HG02798 (cell line): ENCODE measurements at regions not wholly inside any gene's neighbourhood (a gene's known extent, or its start where the extent isn't known, plus 50 kb on each side); places are given as distances from the start of the nearest gene placed in this dataset.
A peak's percentile ranks its signal among the peaks of the same experiment; 100 is the strongest.

Experiments
- ATAC-seq: cut with Tn5 transposase; IDR thresholded peaks from one replicate; pipeline ENCODE4 v1.9.1; 2021; ENCODE audit warnings: mild to moderate bottlenecking; ENCODE audit not compliant: unreplicated experiment, poor library complexity

DNA sequence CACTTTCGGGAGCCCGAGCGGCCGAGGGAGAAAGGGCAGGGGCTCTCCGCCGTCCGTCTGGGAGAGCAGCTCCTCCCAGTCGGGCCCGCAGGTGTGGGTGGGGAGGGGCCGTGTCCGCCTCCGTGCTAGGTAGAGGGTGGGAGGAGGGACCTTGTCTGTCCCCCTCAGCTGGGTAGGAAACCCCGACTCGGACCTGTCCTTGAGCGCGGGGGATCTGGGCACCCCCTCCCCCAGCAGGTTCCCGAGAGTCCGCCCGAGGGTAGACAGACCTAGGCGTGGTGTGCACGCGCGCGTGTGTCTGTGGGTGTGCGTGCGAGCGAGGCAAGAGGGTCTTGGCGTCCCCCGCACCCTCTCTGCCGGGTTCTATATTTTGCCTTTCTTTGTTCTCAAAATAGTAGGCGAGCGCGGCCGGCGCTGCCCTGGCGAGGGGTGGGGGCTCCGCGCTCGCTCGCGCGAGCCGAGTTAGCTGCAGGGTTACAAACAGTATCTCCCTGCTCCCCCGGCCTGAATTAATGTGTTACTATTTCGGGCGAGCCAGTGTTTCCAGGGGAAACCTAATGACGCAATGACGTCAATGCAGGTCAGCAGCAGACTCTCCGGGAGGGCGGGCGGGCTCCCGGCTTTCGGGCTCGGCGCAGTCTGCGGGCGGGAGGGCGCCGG is 73.9 kb upstream of the LEP start:
- ATAC-seq, result no peak

DNA sequence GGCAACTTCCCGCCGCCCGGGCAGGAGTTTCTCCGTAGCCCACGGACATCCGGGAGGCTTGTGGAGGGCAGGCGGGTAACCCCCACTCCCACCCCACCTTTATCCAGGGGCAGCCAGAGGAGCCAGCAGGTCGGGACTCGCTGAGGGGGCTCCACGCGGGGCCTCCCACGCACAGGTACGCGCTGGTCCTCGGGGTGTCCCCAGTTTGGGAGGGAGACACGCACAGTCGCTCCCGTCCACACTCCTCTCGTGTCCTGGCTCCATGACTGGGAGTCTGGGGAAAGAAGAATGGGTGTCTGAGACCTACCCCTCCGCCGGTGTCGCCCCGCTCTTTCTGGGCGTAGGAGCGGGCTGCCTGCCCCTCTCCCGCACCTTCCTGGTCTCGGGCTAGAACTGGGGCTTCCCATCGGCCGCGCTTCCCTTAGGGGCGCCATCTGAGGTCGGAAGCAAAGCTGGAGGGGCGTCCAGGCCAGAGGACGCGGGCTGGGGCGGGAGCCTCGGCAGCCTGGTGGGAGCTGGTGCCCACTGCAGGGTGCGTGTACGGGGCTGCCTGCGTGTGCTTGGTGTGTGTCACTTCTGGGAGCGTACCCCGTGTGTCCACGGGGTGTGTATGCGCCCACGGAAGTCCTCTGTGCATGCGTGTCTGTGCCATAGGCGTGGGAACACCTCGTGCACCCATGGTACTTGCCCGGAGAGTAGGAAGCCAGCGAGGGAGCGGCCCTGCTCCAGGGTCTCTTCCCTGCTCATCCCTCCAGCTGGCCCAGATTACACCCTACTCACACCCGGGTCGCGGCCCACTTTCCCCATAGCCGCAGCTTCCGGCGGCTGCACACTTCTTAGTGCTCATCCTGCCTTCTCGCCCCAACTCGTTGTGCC is 73.0 kb upstream of the LEP start:
- ATAC-seq, result no peak

DNA sequence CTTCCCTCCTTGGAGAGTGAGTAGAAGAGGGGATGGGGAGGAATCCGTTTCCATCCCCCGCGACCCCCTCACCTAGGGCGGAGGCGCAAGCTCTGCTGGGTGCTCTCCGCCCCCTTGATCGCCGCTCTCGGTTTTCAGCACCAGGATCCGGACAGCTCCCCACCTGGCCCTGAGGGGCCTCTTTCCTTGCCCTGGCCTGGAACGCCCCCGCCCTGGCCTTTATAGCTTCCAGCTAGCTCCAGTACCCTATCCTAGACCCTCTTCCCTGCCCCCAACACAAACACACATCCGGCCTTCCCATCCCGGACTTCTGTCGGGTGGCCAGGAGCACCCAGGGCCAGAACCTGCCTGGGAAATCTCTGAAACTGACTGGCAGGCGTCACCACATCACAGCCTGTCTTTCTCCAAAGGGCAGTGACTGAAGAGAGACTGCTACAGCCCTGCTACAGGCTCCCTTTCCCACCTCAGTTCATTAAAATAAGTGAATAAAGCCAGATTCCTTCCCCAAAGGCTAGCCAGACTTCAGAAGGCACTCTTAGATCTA is 72.3 kb upstream of the LEP start:
- no peak for ATAC-seq

DNA sequence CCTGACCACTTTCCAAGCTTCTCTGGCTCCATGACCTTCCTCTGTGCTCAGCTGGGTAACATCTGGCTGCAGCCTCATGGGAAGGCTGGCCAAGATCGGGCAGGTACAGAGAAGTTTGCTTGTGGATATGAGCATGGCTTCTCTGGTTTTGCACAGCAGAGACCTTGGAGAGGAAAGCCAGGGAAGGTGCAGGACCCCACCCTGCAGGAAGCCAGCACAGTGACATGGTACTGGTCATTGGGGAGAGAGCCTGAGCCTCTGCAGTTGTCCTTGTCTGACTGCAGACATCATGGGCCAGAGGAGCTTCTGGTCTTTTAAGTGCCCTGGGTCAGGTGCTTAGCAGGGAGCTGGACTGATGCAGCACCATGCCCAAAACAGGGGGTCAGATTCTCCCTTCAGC is 70.6 kb upstream of the LEP start:
- ATAC-seq, result no peak

DNA sequence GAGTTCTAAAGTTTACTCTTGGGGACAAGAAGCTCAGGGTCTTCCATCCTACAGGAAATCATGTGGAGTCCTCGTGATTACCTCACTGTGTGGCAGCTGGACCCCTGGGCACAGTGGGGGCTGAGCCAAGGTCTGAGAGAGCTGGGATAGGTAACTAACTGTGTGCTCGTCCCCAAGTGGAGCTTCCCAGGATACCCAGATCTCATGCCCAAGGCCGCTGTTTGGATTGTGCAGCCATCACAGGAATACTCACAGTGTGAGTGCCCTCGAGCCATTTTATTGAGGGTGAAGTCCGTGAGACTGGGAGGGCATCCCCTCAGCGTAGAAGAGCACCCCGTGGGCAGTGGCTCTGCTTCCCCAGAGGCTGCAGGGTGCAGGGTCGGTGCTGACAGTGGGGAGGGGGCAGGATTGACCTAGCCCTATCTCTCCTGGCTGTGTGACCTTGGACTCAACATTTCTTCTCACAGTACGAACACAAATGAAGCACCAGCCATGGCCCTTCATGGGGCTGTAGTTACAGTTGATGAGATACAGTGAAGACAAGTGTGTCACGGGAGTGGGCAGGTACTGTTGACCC is 69.6 kb upstream of the LEP start:
- no peak for ATAC-seq

DNA sequence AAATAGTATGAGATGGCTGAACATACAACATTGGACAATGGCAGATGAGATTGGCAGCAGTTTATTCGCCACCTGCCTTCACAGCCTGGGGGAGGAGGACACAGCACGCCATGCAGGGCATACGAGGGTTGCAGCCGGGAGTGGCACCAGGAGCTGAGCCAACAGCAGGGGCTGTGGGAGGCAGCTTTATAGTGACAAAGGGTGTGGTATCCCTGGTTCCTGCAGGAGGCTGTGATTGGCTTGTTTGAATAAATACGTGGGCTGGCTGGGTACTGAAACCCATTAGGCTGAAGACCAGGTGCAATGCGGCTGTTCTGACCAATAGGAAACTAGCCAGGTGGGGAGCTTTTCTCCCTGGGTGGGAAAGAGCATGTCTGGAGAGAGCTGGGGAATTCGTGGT is 68.9 kb upstream of the LEP start:
- no peak for ATAC-seq

DNA sequence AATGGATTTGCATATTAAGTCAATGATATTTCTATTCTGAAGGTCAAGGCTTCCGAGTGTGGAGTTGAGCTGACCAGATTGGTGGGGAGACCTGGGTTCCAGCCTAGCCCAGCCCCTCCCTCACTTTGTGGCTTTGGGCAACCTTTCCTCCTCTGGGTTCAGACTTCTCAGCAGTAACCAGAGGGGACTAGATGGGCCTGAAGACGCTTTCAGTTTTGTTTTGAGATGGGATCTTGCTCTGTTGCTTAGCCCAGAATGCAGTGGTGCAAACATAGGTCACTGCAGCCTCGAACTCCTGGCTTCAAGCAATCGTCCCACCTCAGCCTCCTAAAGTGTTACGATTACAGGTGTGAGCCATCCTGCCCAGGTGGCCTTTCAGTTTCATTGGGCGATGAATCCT is 68.1 kb upstream of the LEP start:
- ATAC-seq, result peak; percentile 41

DNA sequence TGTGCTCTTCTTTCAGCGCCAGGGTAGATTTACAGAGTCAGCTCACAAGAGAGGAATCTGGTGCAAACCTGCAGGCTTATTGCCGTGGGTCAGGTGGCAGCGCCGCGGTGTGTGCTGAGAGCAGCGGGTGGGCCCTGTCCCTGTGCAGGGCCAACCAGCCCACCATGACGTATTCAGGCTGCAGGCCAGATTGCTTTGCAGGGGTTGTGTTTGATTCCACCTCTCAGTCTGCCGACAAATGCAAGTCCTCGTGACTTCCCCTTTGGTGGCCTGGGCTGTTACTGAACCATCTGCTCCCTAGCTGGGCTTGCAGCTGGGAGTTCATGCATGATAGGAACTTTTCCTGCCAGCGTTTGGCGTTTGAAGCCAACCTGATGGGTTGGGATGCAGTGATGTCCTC is 66.7 kb upstream of the LEP start:
- ATAC-seq, result no peak

DNA sequence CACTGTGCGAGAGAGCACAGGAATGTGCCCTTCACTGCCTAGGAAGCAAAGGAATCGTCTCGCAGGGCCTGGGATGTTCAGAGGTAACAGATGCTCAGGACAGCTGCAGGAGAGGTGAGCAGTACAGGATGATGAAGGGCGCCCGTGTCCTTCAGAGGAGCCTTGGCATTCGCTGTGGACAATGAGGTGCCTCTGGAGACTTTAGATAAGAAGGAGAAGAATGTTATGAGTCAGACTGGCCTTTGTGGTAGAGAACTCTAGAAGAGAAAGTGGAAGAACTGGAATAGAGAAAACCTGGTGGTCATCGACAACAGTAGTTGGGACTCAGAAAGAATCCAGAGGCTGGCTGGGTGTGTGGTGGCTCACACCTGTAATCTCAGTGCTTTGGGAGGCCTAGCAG is 64.4 kb upstream of the LEP start:
- no peak for ATAC-seq

DNA sequence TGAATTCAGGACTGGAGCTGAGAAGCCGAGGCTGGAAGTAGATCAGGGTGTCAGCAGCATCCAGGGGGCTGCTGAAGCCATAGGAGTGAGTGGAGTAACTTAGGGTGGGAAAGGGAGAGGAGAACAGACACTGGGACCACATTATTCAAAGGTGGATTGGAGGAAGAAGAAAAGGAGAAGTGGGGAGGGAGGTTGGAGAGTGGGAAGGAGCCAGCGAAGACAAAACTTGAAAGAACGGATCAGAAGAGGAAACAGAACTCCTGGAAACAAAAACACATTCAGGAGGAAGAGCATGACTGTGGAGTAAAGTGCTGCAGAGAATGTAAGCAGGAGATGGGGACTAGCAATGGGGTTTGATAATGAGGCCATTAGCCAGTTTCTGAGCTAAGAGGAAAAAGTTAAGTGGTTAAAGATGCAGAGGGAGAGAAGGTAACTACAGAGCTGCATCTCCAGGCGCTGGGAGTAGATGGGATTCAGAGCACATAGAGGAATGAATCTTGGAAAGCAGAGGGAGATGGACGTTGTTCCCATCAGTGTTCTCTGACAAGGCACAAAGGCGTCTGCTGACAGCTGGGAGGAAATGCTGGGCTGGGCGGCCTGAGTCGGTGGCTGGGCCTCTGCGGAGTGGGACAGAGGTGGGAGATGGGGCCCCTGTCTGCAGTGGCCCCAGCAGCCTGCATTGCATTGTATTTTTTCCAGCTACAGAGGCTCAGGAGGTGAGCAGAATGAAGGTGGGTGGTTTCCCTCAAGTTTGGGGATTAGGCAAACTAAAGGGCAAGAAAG is 63.1 kb upstream of the LEP start:
- no peak for ATAC-seq

DNA sequence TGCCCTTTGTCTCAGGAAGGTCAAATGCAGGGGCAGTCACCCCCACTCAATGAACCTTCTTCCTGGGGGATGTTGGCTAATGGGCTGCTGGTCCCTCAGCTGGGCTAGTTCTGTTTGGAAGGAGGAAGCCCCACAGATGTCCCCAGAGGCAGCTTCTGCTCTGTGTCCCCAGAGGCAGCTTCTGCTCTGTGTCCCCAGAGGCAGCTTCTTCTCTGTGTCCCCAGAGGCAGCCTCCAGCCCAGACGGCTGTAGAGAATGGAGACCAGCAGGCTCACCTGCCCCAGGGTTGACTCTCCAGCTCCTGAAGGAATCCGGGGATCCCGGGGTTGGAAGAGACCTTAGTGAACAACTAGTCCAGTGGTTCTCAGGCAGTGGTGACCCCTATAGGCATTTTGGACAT is 62.5 kb upstream of the LEP start:
- ATAC-seq, result no peak

DNA sequence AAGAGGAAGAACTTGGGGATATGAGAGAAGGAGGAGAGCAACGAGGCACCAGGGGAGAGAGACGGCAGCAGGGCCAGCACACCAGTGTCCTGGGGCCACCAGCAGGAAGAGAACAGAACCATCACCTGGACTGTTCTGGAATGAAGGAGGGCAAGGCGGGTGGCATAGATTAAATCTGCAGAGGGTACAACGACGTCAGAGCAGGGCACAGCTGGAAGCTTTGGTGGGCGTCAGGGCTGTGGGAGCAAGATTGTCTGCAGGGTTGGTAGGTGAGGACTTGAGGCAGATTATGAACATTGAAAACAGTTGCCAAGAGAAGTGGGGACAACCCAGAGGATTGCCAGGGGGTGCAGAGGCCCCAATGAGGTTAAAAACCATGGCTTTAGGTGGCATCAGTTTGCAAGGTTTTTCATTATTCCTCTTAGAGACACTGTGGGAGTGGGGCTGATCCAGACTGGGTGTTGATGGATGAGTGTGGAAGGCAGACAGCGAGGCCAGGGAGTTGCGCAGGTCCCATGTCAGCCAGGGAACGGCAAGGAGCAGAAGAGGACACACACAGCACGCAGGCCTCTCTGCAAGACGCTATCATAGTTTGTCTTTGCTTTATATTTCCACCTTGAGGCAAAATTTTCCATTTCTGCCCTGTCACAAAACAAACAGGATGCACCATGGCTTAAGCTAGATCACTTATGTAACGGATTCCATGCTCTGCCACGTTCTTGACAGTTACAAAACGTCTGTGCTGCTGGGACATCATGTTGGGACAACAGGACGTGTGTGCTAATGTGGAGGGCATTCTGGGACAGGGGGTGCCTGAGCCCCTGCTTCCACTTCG is 52.5 kb upstream of the LEP start:
- no peak for ATAC-seq

DNA sequence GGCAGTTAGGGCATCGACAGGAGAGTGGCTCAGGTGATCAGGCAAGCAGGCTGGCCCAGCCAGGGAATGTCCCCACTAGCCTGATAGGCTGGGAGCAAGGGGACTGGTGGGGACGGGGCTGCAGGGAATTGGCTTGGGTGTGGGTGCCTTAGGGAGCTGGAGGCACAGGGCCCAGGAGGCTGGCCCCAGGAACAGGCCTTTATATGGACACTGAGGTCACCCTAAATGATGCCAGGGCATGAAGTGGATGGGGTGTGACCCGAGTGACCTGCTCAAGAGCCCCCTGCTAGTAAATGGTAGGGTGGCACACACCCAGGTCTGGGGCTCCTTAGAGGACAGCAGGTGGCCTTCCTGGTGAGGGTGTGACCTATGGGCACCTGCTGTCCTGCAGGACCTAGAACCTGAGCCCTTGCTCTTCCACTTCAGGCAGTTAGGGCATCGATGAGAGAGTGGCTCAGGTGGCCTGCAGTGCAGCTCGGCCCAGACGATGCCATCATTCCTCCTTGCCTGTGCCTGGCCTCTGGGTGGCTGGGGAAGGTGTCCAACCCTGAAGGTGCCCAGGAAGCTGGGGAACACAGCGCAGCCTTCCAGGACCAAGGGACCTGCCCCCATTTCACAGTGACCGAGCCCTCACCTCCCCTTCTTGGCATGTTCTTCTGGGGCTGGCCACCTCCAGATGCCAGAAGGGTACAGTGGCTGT is 51.7 kb upstream of the LEP start:
- ATAC-seq, result no peak

DNA sequence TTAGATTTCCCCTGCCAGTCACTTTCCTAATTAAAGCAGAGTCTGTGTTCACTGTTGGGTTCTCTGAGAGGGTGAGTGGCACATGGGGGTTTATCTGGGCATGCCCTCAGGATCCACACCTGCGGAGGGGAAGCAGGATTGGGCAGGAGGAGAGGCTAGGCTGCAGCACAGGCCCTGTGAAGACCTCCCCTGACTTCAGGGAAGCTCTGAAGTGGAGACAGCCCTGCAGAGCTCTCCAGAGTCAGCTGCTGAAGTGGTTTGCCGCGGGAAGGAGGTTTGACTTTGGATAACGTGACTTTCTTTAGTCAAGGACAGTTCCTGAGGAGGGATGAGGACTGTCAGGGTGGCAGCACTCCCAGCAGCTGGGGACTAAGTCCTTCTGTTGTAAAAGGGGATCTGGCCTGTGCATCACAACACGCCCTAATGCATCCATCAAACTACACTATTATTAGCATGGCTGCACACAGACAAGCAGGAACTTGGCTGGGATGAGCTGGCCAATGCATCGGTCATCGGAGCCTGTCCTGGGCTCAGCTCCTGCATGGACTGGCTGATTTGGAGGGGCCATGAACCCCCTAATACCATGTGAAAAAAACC is 50.9 kb upstream of the LEP start:
- ATAC-seq, result no peak

DNA sequence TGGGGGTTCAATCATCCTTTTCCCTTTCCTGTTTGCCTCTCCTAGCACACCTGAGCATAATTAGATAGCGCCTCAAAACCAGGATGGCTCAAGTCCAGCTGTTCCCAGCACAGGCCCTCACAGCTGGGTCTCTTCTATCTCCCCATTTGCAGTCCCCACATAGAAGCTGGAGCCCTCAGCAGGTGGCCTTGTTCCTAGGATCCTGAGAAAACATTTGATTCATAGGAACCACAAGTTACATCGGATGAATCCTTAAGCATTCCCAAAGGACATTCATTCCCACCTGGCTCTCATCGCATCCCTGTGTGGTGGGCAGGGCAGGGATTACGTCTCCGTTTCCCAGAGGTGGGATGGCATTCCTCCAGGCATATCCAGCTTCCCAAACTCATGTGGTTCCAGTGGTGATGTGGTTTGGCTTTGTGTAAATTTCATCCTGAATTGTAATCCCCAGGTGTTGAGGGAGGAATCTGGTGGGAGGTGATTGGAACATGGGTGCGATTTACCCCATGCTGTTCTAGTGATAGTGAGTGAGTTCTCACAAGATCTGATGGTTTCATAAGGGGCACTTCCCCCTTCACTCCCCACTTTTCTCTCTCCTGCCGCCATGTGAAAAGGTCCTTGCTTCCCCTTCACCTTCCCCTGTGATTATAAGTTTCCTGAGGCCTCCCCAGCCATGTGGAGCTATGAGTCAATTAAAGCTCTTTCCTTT is 49.8 kb upstream of the LEP start:
- ATAC-seq, result no peak
